Liver (tissue), 8 donors: ENCODE measurements at regions not wholly inside any gene's neighbourhood (a gene's known extent, or its start where the extent isn't known, plus 50 kb on each side); places are given as distances from the start of the nearest gene placed in this dataset.

Experiments used
- DNase-seq: peaks from one replicate; pipeline ENCODE4 v3.0.0-alpha.2; 2017; ENCODE audit warnings: low spot score
- H3K27ac ChIP-seq, 2 donors: one replicate each; pipeline ENCODE4 v1.7.0; 2013; ENCODE audit warnings: inconsistent platforms in 2 of 2, low read length in 2 of 2, control low read depth in 1 of 2, low read depth in 1 of 2, mild to moderate bottlenecking in 1 of 2
- H3K27me3 ChIP-seq, 4 donors: one replicate each; pipeline versions ENCODE4 v1.6.1 to v1.7.0; 2013; ENCODE audit warnings: low read length in 3 of 4, inconsistent platforms in 1 of 4, mild to moderate bottlenecking in 1 of 4, moderate library complexity in 1 of 4; ENCODE audit not compliant: control insufficient read depth in 4 of 4, insufficient read depth in 4 of 4
- H3K36me3 ChIP-seq, 4 donors: one replicate each; pipeline versions ENCODE4 v1.6.1 to v1.7.0; 2013; ENCODE audit warnings: low read length in 3 of 4, mild to moderate bottlenecking in 3 of 4, low read depth in 1 of 4, moderate library complexity in 1 of 4; ENCODE audit not compliant: control insufficient read depth in 4 of 4, insufficient read depth in 3 of 4
- H3K4me1 ChIP-seq, 4 donors: one replicate each; pipeline versions ENCODE4 v1.6.1 to v1.7.0; 2013; ENCODE audit warnings: low read length in 3 of 4, mild to moderate bottlenecking in 3 of 4, moderate library complexity in 1 of 4; ENCODE audit not compliant: control insufficient read depth in 4 of 4, insufficient read depth in 4 of 4
- H3K4me3 ChIP-seq, 3 donors: one replicate each; pipeline versions ENCODE4 v1.6.1 to v1.7.0; 2013; ENCODE audit warnings: low read length in 3 of 3, control low read depth in 1 of 3, low read depth in 1 of 3, mild to moderate bottlenecking in 1 of 3
- H3K9ac ChIP-seq, 2 donors: one replicate each; pipeline ENCODE4 v1.7.0; 2013; ENCODE audit warnings: low read length in 2 of 2, mild to moderate bottlenecking in 2 of 2, moderate library complexity in 2 of 2, control low read depth in 1 of 2, low read depth in 1 of 2
- H3K9me3 ChIP-seq, 4 donors: one replicate each; pipeline versions ENCODE4 v1.6.1 to v1.7.0; 2013; ENCODE audit warnings: low read length in 3 of 4; ENCODE audit not compliant: control insufficient read depth in 4 of 4
- ATF3 ChIP-seq: IDR thresholded peaks from 2 replicates; pipeline ENCODE4 v1.6.1; 2016; ENCODE audit warnings: antibody characterized with exemption
- CTCF ChIP-seq: fragments of 150-350 bp; IDR thresholded peaks from 2 replicates; pipeline ENCODE4 v1.5.1; 2017; ENCODE audit warnings: improper control_type of control experiment, low read depth, low read length; ENCODE audit not compliant: missing input control
- FOXA1 ChIP-seq: IDR thresholded peaks from 2 replicates; pipeline ENCODE4 v1.6.1; 2016; ENCODE audit warnings: antibody characterized with exemption
- FOXA2 ChIP-seq: IDR thresholded peaks from 2 replicates; pipeline ENCODE4 v1.6.1; 2016; ENCODE audit warnings: antibody characterized with exemption
- GABPA ChIP-seq, 2 donors: IDR thresholded peaks in 1 of 2; conservative IDR thresholded peaks in 1 of 2; 2 replicates each; pipeline ENCODE4 v1.6.1; 2016; ENCODE audit warnings: antibody characterized with exemption in 2 of 2, mild to moderate bottlenecking in 1 of 2, moderate library complexity in 1 of 2
- HNF4A ChIP-seq, 2 donors: conservative IDR thresholded peaks; 2 replicates each; pipeline ENCODE4 v1.6.1; 2016; ENCODE audit warnings: antibody characterized with exemption in 2 of 2, mild to moderate bottlenecking in 2 of 2
- HNF4G ChIP-seq: IDR thresholded peaks from 2 replicates; pipeline ENCODE4 v1.6.1; 2016; ENCODE audit warnings: antibody characterized with exemption
- JUND ChIP-seq, 2 donors: IDR thresholded peaks; 2 replicates each; pipeline ENCODE4 v1.6.1; 2016; ENCODE audit warnings: antibody characterized with exemption in 2 of 2
- NR2F2 ChIP-seq: IDR thresholded peaks from 2 replicates; pipeline ENCODE4 v1.6.1; 2016; ENCODE audit warnings: antibody characterized with exemption
- RXRA ChIP-seq, 2 donors: IDR thresholded peaks; 2 replicates each; pipeline ENCODE4 v1.6.1; 2017 to 2018; ENCODE audit warnings: antibody characterized with exemption in 2 of 2, mild to moderate bottlenecking in 1 of 2
- SP1 ChIP-seq: IDR thresholded peaks from 2 replicates; pipeline ENCODE4 v1.6.1; 2018; ENCODE audit warnings: antibody characterized with exemption, mild to moderate bottlenecking
- TAF1 ChIP-seq: conservative IDR thresholded peaks from 2 replicates; pipeline ENCODE4 v1.6.1; 2016; ENCODE audit warnings: antibody characterized with exemption, mild to moderate bottlenecking
- YY1 ChIP-seq: IDR thresholded peaks from 2 replicates; pipeline ENCODE4 v1.6.1; 2016; ENCODE audit warnings: antibody characterized with exemption, mild to moderate bottlenecking
- WGBS: extraction: QIAGEN DNeasy Blood & Tissue Kit; methylation state at CpG from one replicate; pipeline ENCODE4 v1.1.7; 2013; 5-methylcytosine and 5-hydroxymethylcytosine counted together
- TF ChIP-seq, protein P1 (sequence below): IDR thresholded peaks from 2 replicates; pipeline ENCODE4 v1.6.1; 2016; ENCODE audit warnings: antibody characterized with exemption
- TF ChIP-seq, protein P2 (sequence below): IDR thresholded peaks from 2 replicates; pipeline ENCODE4 v1.6.1; 2016; ENCODE audit warnings: antibody characterized with exemption
- TF ChIP-seq, protein P3 (sequence below): IDR thresholded peaks from 2 replicates; pipeline ENCODE4 v1.6.1; 2016; ENCODE audit warnings: antibody characterized with exemption, mild to moderate bottlenecking
- donor health status: healthy.
- donor health status: healthy.
- donor health status: healthy.
- donor health status: healthy.
- donor health status: healthy.

GRCh38 chr22:48923165-48923865 is 904.4 kb downstream of the BRD1 start:
- no peak overlapping the region for H3K9ac ChIP-seq
- H3K4me1 ChIP-seq: no peaks in the 10 kb centered on the region
- H3K9me3 ChIP-seq: no peaks in the 10 kb centered on the region
- H3K27me3 ChIP-seq: no peaks in the 10 kb centered on the region
- H3K27ac ChIP-seq: no peak overlapping the region
- no peak overlapping the region for H3K4me3 ChIP-seq
- TF ChIP-seq, protein P1, sequence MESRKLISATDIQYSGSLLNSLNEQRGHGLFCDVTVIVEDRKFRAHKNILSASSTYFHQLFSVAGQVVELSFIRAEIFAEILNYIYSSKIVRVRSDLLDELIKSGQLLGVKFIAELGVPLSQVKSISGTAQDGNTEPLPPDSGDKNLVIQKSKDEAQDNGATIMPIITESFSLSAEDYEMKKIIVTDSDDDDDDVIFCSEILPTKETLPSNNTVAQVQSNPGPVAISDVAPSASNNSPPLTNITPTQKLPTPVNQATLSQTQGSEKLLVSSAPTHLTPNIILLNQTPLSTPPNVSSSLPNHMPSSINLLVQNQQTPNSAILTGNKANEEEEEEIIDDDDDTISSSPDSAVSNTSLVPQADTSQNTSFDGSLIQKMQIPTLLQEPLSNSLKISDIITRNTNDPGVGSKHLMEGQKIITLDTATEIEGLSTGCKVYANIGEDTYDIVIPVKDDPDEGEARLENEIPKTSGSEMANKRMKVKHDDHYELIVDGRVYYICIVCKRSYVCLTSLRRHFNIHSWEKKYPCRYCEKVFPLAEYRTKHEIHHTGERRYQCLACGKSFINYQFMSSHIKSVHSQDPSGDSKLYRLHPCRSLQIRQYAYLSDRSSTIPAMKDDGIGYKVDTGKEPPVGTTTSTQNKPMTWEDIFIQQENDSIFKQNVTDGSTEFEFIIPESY: no peak
- TF ChIP-seq RXRA (IDR thresholded peaks at IDR 0.05): no peak
- no peak for TF ChIP-seq NR2F2
- TF ChIP-seq FOXA2: no peak
- TF ChIP-seq ATF3: no peak
- no peak for TF ChIP-seq YY1
- TF ChIP-seq FOXA1: no peak
- TF ChIP-seq CTCF: no peak
- no peak for TF ChIP-seq TAF1
- no peak for TF ChIP-seq HNF4G
- TF ChIP-seq, protein P2, sequence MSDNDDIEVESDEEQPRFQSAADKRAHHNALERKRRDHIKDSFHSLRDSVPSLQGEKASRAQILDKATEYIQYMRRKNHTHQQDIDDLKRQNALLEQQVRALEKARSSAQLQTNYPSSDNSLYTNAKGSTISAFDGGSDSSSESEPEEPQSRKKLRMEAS: no peak
- TF ChIP-seq JUND (IDR thresholded peaks at IDR 0.05): no peak
- TF ChIP-seq, protein P3, sequence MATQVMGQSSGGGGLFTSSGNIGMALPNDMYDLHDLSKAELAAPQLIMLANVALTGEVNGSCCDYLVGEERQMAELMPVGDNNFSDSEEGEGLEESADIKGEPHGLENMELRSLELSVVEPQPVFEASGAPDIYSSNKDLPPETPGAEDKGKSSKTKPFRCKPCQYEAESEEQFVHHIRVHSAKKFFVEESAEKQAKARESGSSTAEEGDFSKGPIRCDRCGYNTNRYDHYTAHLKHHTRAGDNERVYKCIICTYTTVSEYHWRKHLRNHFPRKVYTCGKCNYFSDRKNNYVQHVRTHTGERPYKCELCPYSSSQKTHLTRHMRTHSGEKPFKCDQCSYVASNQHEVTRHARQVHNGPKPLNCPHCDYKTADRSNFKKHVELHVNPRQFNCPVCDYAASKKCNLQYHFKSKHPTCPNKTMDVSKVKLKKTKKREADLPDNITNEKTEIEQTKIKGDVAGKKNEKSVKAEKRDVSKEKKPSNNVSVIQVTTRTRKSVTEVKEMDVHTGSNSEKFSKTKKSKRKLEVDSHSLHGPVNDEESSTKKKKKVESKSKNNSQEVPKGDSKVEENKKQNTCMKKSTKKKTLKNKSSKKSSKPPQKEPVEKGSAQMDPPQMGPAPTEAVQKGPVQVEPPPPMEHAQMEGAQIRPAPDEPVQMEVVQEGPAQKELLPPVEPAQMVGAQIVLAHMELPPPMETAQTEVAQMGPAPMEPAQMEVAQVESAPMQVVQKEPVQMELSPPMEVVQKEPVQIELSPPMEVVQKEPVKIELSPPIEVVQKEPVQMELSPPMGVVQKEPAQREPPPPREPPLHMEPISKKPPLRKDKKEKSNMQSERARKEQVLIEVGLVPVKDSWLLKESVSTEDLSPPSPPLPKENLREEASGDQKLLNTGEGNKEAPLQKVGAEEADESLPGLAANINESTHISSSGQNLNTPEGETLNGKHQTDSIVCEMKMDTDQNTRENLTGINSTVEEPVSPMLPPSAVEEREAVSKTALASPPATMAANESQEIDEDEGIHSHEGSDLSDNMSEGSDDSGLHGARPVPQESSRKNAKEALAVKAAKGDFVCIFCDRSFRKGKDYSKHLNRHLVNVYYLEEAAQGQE: no peak
- no peaks in the 10 kb centered on the region for H3K36me3 ChIP-seq
- WGBS: 87% methylated on average over 14 of the region's 14 CpGs
- DNase-seq: no peak

DNA sequence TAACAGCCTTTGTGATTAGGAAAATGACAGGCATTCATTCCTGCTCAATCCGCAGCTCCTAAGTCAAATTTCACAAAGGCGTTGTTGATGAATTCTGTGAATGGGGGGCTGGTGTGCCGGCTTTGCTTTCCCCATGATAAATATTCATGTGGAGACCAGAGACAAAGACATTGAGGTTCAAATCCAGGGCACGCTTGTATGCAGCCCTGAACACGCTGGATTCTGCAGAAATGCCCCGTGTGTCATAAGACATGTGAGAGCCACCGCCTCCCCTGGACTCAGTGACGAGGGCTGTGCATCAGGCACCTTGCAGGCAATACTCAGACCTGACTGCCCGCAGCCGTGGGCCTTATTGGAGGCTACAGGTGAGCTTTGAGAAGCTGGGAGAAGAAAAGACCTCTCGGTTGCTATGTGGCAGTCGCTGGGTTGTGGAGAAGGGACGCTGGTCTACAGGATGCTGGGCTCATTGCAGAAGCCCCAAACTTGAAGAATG is 906.2 kb downstream of the BRD1 start:
- Histone ChIP-seq H3K36me3 (no peaks in the 10 kb centered on the region), H3K9ac (no peak overlapping the region), H3K27ac (no peak overlapping the region), H3K4me1 (no peaks in the 10 kb centered on the region), H3K9me3 (no peaks in the 10 kb centered on the region), H3K27me3 (no peaks in the 10 kb centered on the region), H3K4me3 (no peak overlapping the region)
- peak; percentile 10 for DNase-seq
- 85% methylated on average over 13 of the region's 13 CpGs for WGBS
- TF ChIP-seq, protein P2: no peak
- TF ChIP-seq GABPA (IDR thresholded peaks at IDR 0.05 in 1 of 2, conservative IDR thresholded peaks at IDR 0.05 in 1 of 2) (no peak), ATF3 (no peak), SP1 (no peak), FOXA1 (no peak), TAF1 (no peak), FOXA2 (no peak), HNF4A (conservative IDR thresholded peaks at IDR 0.05) (no peak), NR2F2 (no peak), YY1 (no peak)
- TF ChIP-seq, protein P1: no peak
- TF ChIP-seq, protein P3: no peak
